Gastrocnemius medialis (tissue), 4 donors: ENCODE measurements at regions not wholly inside any gene's neighbourhood (a gene's known extent, or its start where the extent isn't known, plus 50 kb on each side); places are given as distances from the start of the nearest gene placed in this dataset.

ENCODE experiments used
- CTCF ChIP-seq, 5 experiments: fragments of 450-650 bp in 3 of 5; fragments of 200-600 bp in 2 of 5; sonication (generic) in 2 of 5; IDR thresholded peaks in 4 of 5; conservative IDR thresholded peaks in 1 of 5; 1 replicate in 4 of 5; 2 replicates in 1 of 5; pipeline ENCODE4 v1.5.1; 2016 to 2019; ENCODE audit warnings: antibody characterized with exemption in 5 of 5, mild to moderate bottlenecking in 3 of 5, moderate library complexity in 3 of 5
- POLR2A ChIP-seq, 2 donors: fragments of 450-650 bp; IDR thresholded peaks; one replicate each; pipeline ENCODE4 v1.6.1; 2017; ENCODE audit warnings: antibody characterized with exemption in 2 of 2, mild to moderate bottlenecking in 2 of 2, moderate library complexity in 2 of 2

- TF ChIP-seq CTCF (IDR thresholded peaks at IDR 0.05 in 4 of 5, conservative IDR thresholded peaks at IDR 0.05 in 1 of 5) (no peak), POLR2A (IDR thresholded peaks at IDR 0.05) (no peak)
Measured at GRCh38 chr6:91608428-91608827, 1021.6 kb upstream of the MAP3K7 start.
